Activated CD4-positive, alpha-beta T cell treated with anti-CD3 and anti-CD28 coated beads, Interleukin-2, amount 10 ng/mL, durations not matched to agents 7 days and 5 days (primary cell): ENCODE measurements at regions not wholly inside any gene's neighbourhood (a gene's known extent, or its start where the extent isn't known, plus 50 kb on each side); places are given as distances from the start of the nearest gene placed in this dataset.
"Not testable (repeated sequence)": the region's sequence is repeated elsewhere in the genome, so short reads cannot be mapped to it uniquely, and the experiment has no call there.

Experiments
- CTCF ChIA-PET: fragments of 350-600 bp; sonication (Branson Sonifier 250); formaldehyde crosslinking; loops from one replicate; lab custom pipeline; 2021; ENCODE audit warnings: antibody characterized with exemption; lab: Charles Lee
- POLR2A ChIA-PET: fragments of 350-600 bp; sonication (Branson Sonifier 250); formaldehyde crosslinking; loops from one replicate; lab custom pipeline; 2021; ENCODE audit warnings: antibody characterized with exemption; lab: Charles Lee
- DNase-seq: peaks from one replicate; pipeline ENCODE4 v3.0.0-alpha.2; 2020
- H3K27ac Mint-ChIP-seq: one replicate; pipeline ENCODE4 v1.8.0; 2021; ENCODE audit warnings: mild to moderate bottlenecking, moderate library complexity, mixed read lengths
- H3K27me3 Mint-ChIP-seq: one replicate; pipeline ENCODE4 v1.8.0; 2021; ENCODE audit warnings: mixed read lengths
- H3K36me3 Mint-ChIP-seq: one replicate; pipeline ENCODE4 v1.8.0; 2021; ENCODE audit warnings: low read depth, mixed read lengths
- H3K4me1 Mint-ChIP-seq: one replicate; pipeline ENCODE4 v1.8.0; 2021; ENCODE audit warnings: mixed read lengths
- H3K4me3 Mint-ChIP-seq: one replicate; pipeline ENCODE4 v1.8.0; 2021; ENCODE audit warnings: mild to moderate bottlenecking, moderate library complexity, mixed read lengths
- H3K9me3 Mint-ChIP-seq: one replicate; pipeline ENCODE4 v1.8.0; 2021; ENCODE audit warnings: mixed read lengths

GRCh38 chr2:21866316-21866715 is 742.5 kb downstream of the TDRD15 start:
- Mint-ChIP-seq H3K36me3 (no peaks in the 10 kb centered on the region), H3K9me3 (peaks cover 8% of the 10 kb centered on the region), H3K27ac (no peak overlapping the region), H3K27me3 (no peaks in the 10 kb centered on the region), H3K4me3 (no peak overlapping the region), H3K4me1 (no peaks in the 10 kb centered on the region)
- ChIA-PET POLR2A (no interaction called here), CTCF (no interaction called here)
- no peak for DNase-seq

GRCh38 chr2:21887881-21888280 is 764.1 kb downstream of the TDRD15 start:
- no peaks in the 10 kb centered on the region for H3K4me1 Mint-ChIP-seq
- no peak overlapping the region for H3K27ac Mint-ChIP-seq
- no peak for DNase-seq
- peaks cover 7% of the 10 kb centered on the region for H3K9me3 Mint-ChIP-seq
- no peaks in the 10 kb centered on the region for H3K27me3 Mint-ChIP-seq
- H3K36me3 Mint-ChIP-seq: no peaks in the 10 kb centered on the region
- ChIA-PET CTCF (no interaction called here), POLR2A (no interaction called here)
- no peak overlapping the region for H3K4me3 Mint-ChIP-seq

DNA sequence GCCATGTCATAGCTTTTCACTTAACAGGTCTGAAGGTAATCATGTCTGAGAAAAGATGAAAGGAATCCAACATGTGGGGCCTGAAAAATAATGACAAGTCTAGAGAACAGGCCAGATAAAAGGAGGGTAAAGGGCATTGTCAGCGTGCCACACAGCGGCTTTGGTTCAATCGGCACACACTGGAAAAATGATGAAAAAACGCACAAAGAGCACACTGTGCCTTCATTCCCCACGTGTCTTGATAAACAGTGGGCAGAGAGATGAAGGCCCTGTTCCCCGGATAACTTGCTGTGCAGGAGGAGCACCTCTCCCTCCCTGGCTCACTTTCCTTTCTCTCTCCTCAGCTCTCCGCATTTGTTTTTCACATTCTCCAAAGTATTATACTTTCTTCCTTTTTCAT is 766.3 kb downstream of the TDRD15 start:
- ChIA-PET CTCF (no interaction called here), POLR2A (no interaction called here)
- H3K27ac Mint-ChIP-seq: no peak overlapping the region
- H3K4me3 Mint-ChIP-seq: no peak overlapping the region
- no peaks in the 10 kb centered on the region for H3K27me3 Mint-ChIP-seq
- no peak for DNase-seq
- no peaks in the 10 kb centered on the region for H3K4me1 Mint-ChIP-seq
- no peaks in the 10 kb centered on the region for H3K36me3 Mint-ChIP-seq
- H3K9me3 Mint-ChIP-seq: peaks cover 12% of the 10 kb centered on the region

DNA sequence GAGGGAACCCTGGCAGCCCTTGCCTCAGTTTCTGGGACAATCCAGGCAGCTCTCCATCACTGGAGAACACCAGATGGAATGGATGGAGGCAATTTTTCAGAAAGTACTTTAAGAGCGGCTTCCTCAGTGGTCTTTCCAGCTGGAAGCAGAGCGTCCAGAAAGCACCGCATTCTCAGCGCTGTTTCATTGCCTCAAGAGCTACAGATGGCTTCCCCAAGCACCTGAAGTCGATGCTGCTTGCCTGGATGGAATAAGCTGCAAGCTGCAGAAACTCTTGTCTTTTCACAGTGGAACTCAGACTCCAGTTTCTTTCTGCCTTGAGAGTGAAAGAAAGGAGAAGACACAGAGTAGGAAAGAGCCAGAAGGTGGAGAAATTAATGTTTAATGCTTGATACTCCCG is 766.9 kb downstream of the TDRD15 start:
- Mint-ChIP-seq H3K4me3 (no peak overlapping the region), H3K27me3 (no peaks in the 10 kb centered on the region), H3K36me3 (no peaks in the 10 kb centered on the region), H3K9me3 (peaks cover 12% of the 10 kb centered on the region), H3K27ac (no peak overlapping the region), H3K4me1 (no peaks in the 10 kb centered on the region)
- ChIA-PET POLR2A (no interaction called here), CTCF (no interaction called here)
- DNase-seq: no peak

- POLR2A ChIA-PET: no interaction called here
Measured at GRCh38 chr2:21891191-21891590, 767.4 kb downstream of the TDRD15 start.

DNA sequence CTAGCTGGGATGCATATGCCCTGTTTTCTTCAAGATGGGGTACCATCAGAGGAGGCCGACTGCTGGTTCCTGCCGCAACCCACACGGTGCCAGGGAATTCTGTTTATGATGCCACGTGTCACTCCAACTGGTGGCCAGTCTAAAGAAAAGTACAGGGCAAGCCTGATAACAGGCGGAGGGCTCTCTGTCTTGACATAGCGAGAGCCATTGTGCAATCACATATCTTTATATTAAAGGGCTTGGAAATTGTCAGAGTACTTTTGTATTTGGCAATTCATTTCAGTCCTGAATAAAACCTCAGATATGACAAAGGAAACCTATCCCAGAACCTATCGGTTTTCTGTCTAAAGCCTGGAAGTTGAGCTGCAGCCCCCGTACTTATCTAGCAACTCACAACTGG is 768.4 kb downstream of the TDRD15 start:
- Mint-ChIP-seq H3K27me3 (no peaks in the 10 kb centered on the region), H3K4me3 (no peak overlapping the region), H3K9me3 (peaks cover 7% of the 10 kb centered on the region), H3K36me3 (no peaks in the 10 kb centered on the region), H3K4me1 (no peaks in the 10 kb centered on the region), H3K27ac (no peak overlapping the region)
- DNase-seq: no peak
- POLR2A ChIA-PET: no interaction called here
- CTCF ChIA-PET: no interaction called here

More at GRCh38 chr2:21891191-21891590, 767.4 kb downstream of the TDRD15 start:
- DNase-seq: no peak
- Mint-ChIP-seq H3K27ac (no peak overlapping the region), H3K4me3 (no peak overlapping the region), H3K27me3 (no peaks in the 10 kb centered on the region), H3K36me3 (no peaks in the 10 kb centered on the region), H3K4me1 (no peaks in the 10 kb centered on the region), H3K9me3 (peaks cover 12% of the 10 kb centered on the region)
- CTCF ChIA-PET: no interaction called here

- Mint-ChIP-seq H3K4me1 (no peaks in the 10 kb centered on the region), H3K36me3 (no peaks in the 10 kb centered on the region), H3K9me3 (peaks cover 5% of the 10 kb centered on the region), H3K4me3 (no peak overlapping the region), H3K27me3 (no peaks in the 10 kb centered on the region), H3K27ac (no peak overlapping the region)
- CTCF ChIA-PET: no interaction called here
- DNase-seq: no peak
- POLR2A ChIA-PET: no interaction called here
Measured at GRCh38 chr2:21895200-21895599, 771.4 kb downstream of the TDRD15 start.

DNA sequence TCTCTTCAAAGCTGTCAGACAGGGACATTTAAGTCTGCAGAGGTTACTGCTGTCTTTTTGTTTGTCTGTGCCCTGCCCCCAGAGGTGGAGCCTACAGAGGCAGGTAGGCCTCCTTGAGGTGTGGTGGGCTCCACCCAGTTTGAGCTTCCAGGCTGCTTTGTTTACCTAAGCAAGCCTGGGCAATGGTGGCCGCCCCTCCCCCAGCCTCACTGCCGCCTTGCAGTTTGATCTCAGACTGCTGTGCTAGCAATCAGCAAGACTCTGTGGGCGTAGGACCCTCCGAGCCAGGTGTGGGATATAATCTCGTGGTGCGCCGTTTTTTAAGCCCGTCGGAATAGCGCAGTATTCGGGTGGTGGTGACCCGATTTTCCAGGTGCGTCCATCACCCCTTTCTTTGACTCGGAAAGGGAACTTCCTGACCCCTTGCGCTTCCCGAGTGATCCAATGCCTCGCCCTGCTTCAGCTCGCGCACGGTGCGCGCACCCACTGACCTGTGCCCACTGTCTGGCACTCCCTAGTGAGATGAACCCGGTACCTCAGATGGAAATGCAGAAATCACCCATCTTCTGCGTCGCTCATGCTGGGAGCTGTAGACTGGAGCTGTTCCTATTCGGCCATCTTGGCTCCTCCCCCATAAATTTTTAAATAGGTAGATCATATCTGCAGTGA is 785.1 kb downstream of the TDRD15 start:
- H3K9me3 Mint-ChIP-seq, H3K27me3 Mint-ChIP-seq, H3K36me3 Mint-ChIP-seq, POLR2A ChIA-PET, H3K4me3 Mint-ChIP-seq, H3K4me1 Mint-ChIP-seq, CTCF ChIA-PET, H3K27ac Mint-ChIP-seq, DNase-seq: not testable (repeated sequence)

DNA sequence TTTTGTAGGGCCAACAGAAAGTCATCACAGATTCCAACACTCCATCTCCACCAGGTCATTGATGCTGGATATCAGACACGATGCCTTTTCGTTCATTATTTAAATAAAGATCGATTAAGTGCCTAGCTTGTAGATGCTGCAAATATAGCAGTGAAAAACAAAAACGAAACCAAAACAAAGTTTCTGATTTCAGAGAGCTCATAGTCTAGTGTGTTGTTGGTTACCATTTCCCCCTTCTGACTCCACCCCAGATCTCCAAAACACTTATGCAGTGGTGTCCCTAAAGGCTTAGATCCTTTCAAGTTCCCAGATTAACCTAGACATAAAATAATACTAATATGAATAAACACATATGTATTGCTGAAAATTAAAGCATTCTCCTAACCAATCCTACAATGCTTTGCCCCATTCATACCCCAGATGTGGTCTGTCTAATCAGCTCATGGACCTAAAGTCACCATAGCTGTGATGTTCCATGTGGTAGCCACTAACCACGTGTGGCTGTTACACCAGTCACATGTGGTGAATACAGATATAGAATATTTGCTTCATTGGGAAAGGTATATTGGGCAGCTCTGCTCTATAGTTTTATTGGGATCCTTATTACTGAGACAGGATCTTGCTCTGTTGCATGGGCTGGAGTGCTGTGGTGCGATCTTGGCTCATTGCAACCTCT is 787.2 kb downstream of the TDRD15 start:
- Mint-ChIP-seq H3K27me3 (no peaks in the 10 kb centered on the region), H3K9me3 (peaks cover 9% of the 10 kb centered on the region), H3K36me3 (no peaks in the 10 kb centered on the region), H3K4me3 (no peak overlapping the region), H3K4me1 (no peaks in the 10 kb centered on the region), H3K27ac (no peak overlapping the region)
- POLR2A ChIA-PET: no interaction called here
- no peak for DNase-seq
- CTCF ChIA-PET: no interaction called here

GRCh38 chr2:21912405-21912804 is 788.6 kb downstream of the TDRD15 start:
- Mint-ChIP-seq H3K4me1 (no peaks in the 10 kb centered on the region), H3K27ac (no peak overlapping the region), H3K27me3 (no peaks in the 10 kb centered on the region), H3K4me3 (no peak overlapping the region), H3K36me3 (no peaks in the 10 kb centered on the region), H3K9me3 (peaks cover 9% of the 10 kb centered on the region)
- CTCF ChIA-PET: no interaction called here
- no peak for DNase-seq
- POLR2A ChIA-PET: no interaction called here

DNA sequence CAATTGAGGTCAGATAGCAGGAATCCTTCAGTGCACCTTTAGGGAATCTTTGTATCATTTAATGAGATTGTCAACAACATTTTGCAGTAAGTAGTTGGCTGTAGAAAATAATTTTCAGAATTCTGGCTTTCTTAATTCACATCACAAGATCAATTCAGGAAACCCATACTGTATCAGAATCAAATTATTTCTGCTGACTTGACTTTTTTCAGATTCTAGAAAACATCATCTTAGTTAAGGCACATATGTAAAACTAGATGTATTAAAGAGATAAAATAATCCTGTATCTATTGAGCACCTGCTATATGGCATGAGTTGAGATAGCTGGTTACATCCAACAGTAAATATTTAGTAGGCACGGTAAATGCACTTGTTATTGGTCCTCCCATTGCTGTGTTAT is 791.4 kb downstream of the TDRD15 start:
- no peaks in the 10 kb centered on the region for H3K27me3 Mint-ChIP-seq
- ChIA-PET CTCF (no interaction called here), POLR2A (no interaction called here)
- DNase-seq: no peak
- H3K9me3 Mint-ChIP-seq: peaks cover 9% of the 10 kb centered on the region
- H3K4me1 Mint-ChIP-seq: no peaks in the 10 kb centered on the region
- no peak overlapping the region for H3K4me3 Mint-ChIP-seq
- H3K27ac Mint-ChIP-seq: no peak overlapping the region
- H3K36me3 Mint-ChIP-seq: no peaks in the 10 kb centered on the region

DNA sequence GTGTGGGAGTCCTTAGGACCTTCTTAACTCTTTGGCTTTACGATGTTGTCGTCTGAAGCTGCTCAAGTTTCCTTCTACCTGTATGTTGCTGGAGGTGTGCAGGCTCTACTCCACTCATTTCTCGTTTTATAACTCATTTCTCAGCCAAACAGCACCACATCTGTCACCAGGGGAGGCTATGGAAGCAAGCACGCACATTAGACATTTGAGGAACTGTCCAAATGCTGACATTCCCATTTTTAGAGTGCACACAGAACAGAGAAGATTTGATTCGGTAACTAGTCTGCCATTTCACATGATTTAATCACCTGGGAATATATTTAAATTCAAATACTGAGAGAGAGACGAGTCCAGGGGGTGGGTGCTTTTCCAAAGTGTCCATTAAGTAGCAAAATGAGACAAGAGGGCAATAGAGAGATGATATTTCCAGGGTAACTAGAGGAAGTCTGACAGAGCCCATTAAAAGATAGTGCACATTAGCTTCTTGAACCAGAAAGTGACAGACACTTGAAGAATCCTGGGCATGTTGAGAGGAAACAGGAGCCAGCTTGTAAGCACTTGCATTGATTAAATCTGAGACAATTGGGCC is 793.3 kb downstream of the TDRD15 start:
- no peak overlapping the region for H3K4me3 Mint-ChIP-seq
- no peaks in the 10 kb centered on the region for H3K36me3 Mint-ChIP-seq
- no peaks in the 10 kb centered on the region for H3K4me1 Mint-ChIP-seq
- H3K27me3 Mint-ChIP-seq: no peaks in the 10 kb centered on the region
- no peak for DNase-seq
- H3K9me3 Mint-ChIP-seq: peaks cover 5% of the 10 kb centered on the region
- CTCF ChIA-PET: no interaction called here
- POLR2A ChIA-PET: no interaction called here
- H3K27ac Mint-ChIP-seq: no peak overlapping the region

DNA sequence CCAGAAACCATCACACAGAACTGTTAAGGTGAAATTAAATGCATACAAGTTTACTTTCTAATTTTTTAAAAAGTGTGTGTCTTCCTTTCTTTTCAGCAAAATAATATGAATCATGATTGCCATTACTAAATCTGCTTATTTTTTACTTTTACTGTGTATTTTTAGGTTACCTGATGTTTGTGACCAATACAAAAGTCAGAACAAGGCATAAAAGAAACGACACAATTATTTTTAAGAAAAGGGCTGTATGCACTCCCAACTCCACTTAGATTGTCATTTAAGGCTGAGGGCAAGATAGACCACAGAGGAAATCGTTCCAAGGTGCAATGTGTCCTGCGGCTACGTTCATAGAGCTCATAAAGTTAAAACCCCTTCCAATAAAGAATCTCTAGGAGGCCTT is 797.0 kb downstream of the TDRD15 start:
- Mint-ChIP-seq H3K36me3 (no peaks in the 10 kb centered on the region), H3K27me3 (no peaks in the 10 kb centered on the region), H3K4me1 (no peaks in the 10 kb centered on the region), H3K9me3 (peaks cover 12% of the 10 kb centered on the region), H3K27ac (no peak overlapping the region), H3K4me3 (no peak overlapping the region)
- ChIA-PET POLR2A (no interaction called here), CTCF (no interaction called here)
- no peak for DNase-seq
